ENCODE measurements at regions not wholly inside any gene's neighbourhood (a gene's known extent, or its start where the extent isn't known, plus 50 kb on each side); places are given as distances from the start of the nearest gene placed in this dataset.

GRCh38 chr3:163776743-163777142, 1301.6 kb downstream of the SI start:
- H3K79me2 ChIP-seq (ENCODE audit: control insufficient read depth, insufficient read depth, low read length), result no peaks in the 10 kb centered on the region
- no peak overlapping the region for H3K27ac ChIP-seq (ENCODE audit: insufficient read depth, low read length)
- H4K20me1 ChIP-seq (ENCODE audit: control insufficient read depth, extremely low read depth, insufficient read depth, low read length), result no peaks in the 10 kb centered on the region
- TF ChIP-seq EZH2 (IDR thresholded peaks at IDR 0.05; ENCODE audit: low read length, missing control alignments) (no peak), CTCF (conservative IDR thresholded peaks at IDR 0.05 in 1 of 2, IDR thresholded peaks at IDR 0.05 in 1 of 2; ENCODE audit: low read depth in 1 of 2, low read length in 2 of 2) (no peak)
- no peak overlapping the region for H3K4me2 ChIP-seq (ENCODE audit: extremely low read depth, insufficient read depth, low read length)
- H3K9me3 ChIP-seq (ENCODE audit: control insufficient read depth, insufficient read depth, low read depth, low read length), result no peaks in the 10 kb centered on the region
- H3K27me3 ChIP-seq (ENCODE audit: control insufficient read depth, insufficient read depth, low read length), result no peaks in the 10 kb centered on the region
- no peak overlapping the region for H3K4me3 ChIP-seq (replicated peaks in 1 of 4; ENCODE audit: control extremely low read depth in 1 of 4, insufficient read depth in 1 of 4, low read depth in 3 of 4, low read length in 4 of 4)
- H2AFZ ChIP-seq (ENCODE audit: low read length), result no peak overlapping the region
- no peaks in the 10 kb centered on the region for H3K36me3 ChIP-seq (ENCODE audit: control insufficient read depth, insufficient read depth, low read length)
- no peak for DNase-seq (ENCODE audit: low read depth in 2 of 2)
- no peak overlapping the region for H3K9ac ChIP-seq (ENCODE audit: insufficient read depth, low read length)
- H3K4me1 ChIP-seq (ENCODE audit: control insufficient read depth, extremely low read depth, insufficient read depth, low read length), result no peaks in the 10 kb centered on the region

- no peak overlapping the region for H2AFZ ChIP-seq (ENCODE audit: low read length)
- no peaks in the 10 kb centered on the region for H3K79me2 ChIP-seq (ENCODE audit: control insufficient read depth, insufficient read depth, low read length)
- no peaks in the 10 kb centered on the region for H3K4me1 ChIP-seq (ENCODE audit: control insufficient read depth, extremely low read depth, insufficient read depth, low read length)
- no peaks in the 10 kb centered on the region for H4K20me1 ChIP-seq (ENCODE audit: control insufficient read depth, extremely low read depth, insufficient read depth, low read length)
- DNase-seq (ENCODE audit: low read depth in 2 of 2), result no peak
- no peak overlapping the region for H3K27ac ChIP-seq (ENCODE audit: insufficient read depth, low read length)
- no peak overlapping the region for H3K9ac ChIP-seq (ENCODE audit: insufficient read depth, low read length)
- TF ChIP-seq EZH2 (IDR thresholded peaks at IDR 0.05; ENCODE audit: low read length, missing control alignments) (no peak), CTCF (conservative IDR thresholded peaks at IDR 0.05 in 1 of 2, IDR thresholded peaks at IDR 0.05 in 1 of 2; ENCODE audit: low read depth in 1 of 2, low read length in 2 of 2) (no peak)
- H3K27me3 ChIP-seq (ENCODE audit: control insufficient read depth, insufficient read depth, low read length), result no peaks in the 10 kb centered on the region
- no peak overlapping the region for H3K4me2 ChIP-seq (ENCODE audit: extremely low read depth, insufficient read depth, low read length)
- H3K36me3 ChIP-seq (ENCODE audit: control insufficient read depth, insufficient read depth, low read length), result no peaks in the 10 kb centered on the region
- H3K4me3 ChIP-seq (replicated peaks in 1 of 4; ENCODE audit: control extremely low read depth in 1 of 4, insufficient read depth in 1 of 4, low read depth in 3 of 4, low read length in 4 of 4), result no peak overlapping the region
- H3K9me3 ChIP-seq (ENCODE audit: control insufficient read depth, insufficient read depth, low read depth, low read length), result no peaks in the 10 kb centered on the region
These were observed 1305.2 kb downstream of the SI start for GRCh38 chr3:163773136-163773535.

- no peak overlapping the region for H2AFZ ChIP-seq (ENCODE audit: low read length)
- no peak overlapping the region for H3K4me2 ChIP-seq (ENCODE audit: extremely low read depth, insufficient read depth, low read length)
- no peaks in the 10 kb centered on the region for H3K79me2 ChIP-seq (ENCODE audit: control insufficient read depth, insufficient read depth, low read length)
- DNase-seq (ENCODE audit: low read depth in 2 of 2), result no peak
- H3K4me3 ChIP-seq (replicated peaks in 1 of 4; ENCODE audit: control extremely low read depth in 1 of 4, insufficient read depth in 1 of 4, low read depth in 3 of 4, low read length in 4 of 4), result no peak overlapping the region
- no peaks in the 10 kb centered on the region for H4K20me1 ChIP-seq (ENCODE audit: control insufficient read depth, extremely low read depth, insufficient read depth, low read length)
- TF ChIP-seq EZH2 (IDR thresholded peaks at IDR 0.05; ENCODE audit: low read length, missing control alignments) (no peak), CTCF (conservative IDR thresholded peaks at IDR 0.05 in 1 of 2, IDR thresholded peaks at IDR 0.05 in 1 of 2; ENCODE audit: low read depth in 1 of 2, low read length in 2 of 2) (no peak)
- no peaks in the 10 kb centered on the region for H3K9me3 ChIP-seq (ENCODE audit: control insufficient read depth, insufficient read depth, low read depth, low read length)
- no peaks in the 10 kb centered on the region for H3K27me3 ChIP-seq (ENCODE audit: control insufficient read depth, insufficient read depth, low read length)
- no peak overlapping the region for H3K9ac ChIP-seq (ENCODE audit: insufficient read depth, low read length)
- H3K27ac ChIP-seq (ENCODE audit: insufficient read depth, low read length), result no peak overlapping the region
- H3K36me3 ChIP-seq (ENCODE audit: control insufficient read depth, insufficient read depth, low read length), result no peaks in the 10 kb centered on the region
- no peaks in the 10 kb centered on the region for H3K4me1 ChIP-seq (ENCODE audit: control insufficient read depth, extremely low read depth, insufficient read depth, low read length)
These were observed 1310.2 kb downstream of the SI start for GRCh38 chr3:163768048-163768447.
